ENCODE measurements at regions not wholly inside any gene's neighbourhood (a gene's known extent, or its start where the extent isn't known, plus 50 kb on each side); places are given as distances from the start of the nearest gene placed in this dataset.

DNA sequence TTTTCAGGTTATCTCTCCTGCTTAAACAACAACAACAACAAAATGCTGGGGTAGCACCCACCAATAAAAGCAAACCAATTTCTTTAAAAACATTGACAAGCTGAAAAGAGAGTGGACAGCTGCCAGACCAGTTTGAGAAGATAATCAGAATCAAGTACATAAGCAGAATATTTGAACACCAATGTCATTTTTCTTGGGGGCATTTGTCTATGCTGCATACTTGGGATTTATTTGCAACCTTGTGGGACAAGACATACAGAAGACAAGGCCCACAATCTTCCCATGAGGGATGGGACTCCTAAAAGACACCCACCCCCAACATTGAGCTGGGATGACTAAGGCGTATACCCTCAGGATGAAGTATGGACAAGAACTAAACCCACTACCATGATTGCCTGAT, 62.2 kb upstream of the NXPH2 start:
- H3K36me3 ChIP-seq (ENCODE audit: control insufficient read depth, insufficient read depth, low read length), result no peaks in the 10 kb centered on the region
- TF ChIP-seq, protein P1, sequence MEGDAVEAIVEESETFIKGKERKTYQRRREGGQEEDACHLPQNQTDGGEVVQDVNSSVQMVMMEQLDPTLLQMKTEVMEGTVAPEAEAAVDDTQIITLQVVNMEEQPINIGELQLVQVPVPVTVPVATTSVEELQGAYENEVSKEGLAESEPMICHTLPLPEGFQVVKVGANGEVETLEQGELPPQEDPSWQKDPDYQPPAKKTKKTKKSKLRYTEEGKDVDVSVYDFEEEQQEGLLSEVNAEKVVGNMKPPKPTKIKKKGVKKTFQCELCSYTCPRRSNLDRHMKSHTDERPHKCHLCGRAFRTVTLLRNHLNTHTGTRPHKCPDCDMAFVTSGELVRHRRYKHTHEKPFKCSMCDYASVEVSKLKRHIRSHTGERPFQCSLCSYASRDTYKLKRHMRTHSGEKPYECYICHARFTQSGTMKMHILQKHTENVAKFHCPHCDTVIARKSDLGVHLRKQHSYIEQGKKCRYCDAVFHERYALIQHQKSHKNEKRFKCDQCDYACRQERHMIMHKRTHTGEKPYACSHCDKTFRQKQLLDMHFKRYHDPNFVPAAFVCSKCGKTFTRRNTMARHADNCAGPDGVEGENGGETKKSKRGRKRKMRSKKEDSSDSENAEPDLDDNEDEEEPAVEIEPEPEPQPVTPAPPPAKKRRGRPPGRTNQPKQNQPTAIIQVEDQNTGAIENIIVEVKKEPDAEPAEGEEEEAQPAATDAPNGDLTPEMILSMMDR (IDR thresholded peaks at IDR 0.05; ENCODE audit: insufficient read depth, low read length, severe bottlenecking), result no peak
- DNase-seq (ENCODE audit: low read depth) (no peak), FAIRE-seq (no peak)
- H3K4me3 ChIP-seq (ENCODE audit: low read depth, low read length), result no peak overlapping the region
- H3K27me3 ChIP-seq (ENCODE audit: control insufficient read depth, insufficient read depth, low read length), result no peaks in the 10 kb centered on the region

DNA sequence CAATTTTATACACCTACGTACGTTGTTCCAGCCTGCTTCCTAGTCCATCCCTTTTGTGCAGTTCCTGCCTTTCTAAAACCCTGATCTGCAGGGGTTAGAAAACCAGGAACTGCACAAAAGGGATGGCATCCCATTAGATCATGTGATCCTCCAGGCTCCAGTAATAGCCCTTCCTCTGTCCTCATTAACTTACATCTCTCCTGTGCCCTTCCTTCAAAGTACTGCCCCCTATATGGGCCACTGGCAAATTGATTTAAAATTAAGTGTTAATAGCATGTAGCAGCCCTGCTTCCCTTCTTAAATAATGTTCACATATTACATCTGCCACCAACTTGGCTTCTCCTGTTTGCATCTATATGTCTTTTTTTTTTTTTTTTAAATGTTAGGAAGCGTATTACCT, 61.3 kb upstream of the NXPH2 start:
- no peak for DNase-seq (ENCODE audit: low read depth)
- H3K36me3 ChIP-seq (ENCODE audit: control insufficient read depth, insufficient read depth, low read length), result no peaks in the 10 kb centered on the region
- TF ChIP-seq, protein P1 (IDR thresholded peaks at IDR 0.05; ENCODE audit: insufficient read depth, low read length, severe bottlenecking), result no peak
- no peaks in the 10 kb centered on the region for H3K27me3 ChIP-seq (ENCODE audit: control insufficient read depth, insufficient read depth, low read length)
- FAIRE-seq, result peak; percentile 43
- no peak overlapping the region for H3K4me3 ChIP-seq (ENCODE audit: low read depth, low read length)

DNA sequence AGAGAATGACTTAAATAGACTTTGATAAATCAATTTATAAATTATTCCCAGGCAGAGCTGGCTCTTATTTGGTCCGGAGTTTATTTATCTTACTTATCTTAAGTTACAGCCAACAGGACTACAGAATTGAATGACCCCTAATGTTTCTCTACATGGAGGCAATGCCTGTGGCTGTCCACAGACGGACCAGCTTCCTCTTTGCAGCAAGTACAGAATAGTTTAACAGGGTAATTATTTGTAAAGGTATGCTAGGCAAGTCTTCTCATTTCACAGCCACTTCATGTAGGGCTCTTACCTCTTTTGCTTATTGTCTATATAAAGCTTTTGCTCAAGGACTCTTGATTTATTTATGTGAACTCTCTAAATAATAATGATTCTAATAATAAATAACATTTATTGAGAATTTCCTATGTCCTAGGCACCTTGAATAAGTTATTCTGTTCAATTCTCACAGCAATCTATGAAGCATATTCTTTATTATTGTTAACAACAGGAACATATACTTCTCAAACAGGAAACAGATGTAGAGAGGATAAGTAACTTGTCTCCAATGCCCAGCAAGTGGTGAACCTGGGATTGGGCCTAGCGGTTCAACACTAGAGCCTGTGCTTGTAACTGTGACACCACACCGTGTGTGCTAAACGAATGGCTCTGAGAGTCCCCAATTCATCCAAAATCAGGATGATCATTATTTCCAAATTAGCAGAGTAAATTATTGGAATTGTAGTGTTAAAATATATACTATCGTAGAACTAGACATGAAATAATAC, 58.8 kb upstream of the NXPH2 start:
- FAIRE-seq (no peak), DNase-seq (ENCODE audit: low read depth) (no peak)
- no peaks in the 10 kb centered on the region for H3K36me3 ChIP-seq (ENCODE audit: control insufficient read depth, insufficient read depth, low read length)
- TF ChIP-seq, protein P1 (IDR thresholded peaks at IDR 0.05; ENCODE audit: insufficient read depth, low read length, severe bottlenecking), result no peak
- H3K27me3 ChIP-seq (ENCODE audit: control insufficient read depth, insufficient read depth, low read length), result no peaks in the 10 kb centered on the region
- H3K4me3 ChIP-seq (ENCODE audit: low read depth, low read length), result no peak overlapping the region

DNA sequence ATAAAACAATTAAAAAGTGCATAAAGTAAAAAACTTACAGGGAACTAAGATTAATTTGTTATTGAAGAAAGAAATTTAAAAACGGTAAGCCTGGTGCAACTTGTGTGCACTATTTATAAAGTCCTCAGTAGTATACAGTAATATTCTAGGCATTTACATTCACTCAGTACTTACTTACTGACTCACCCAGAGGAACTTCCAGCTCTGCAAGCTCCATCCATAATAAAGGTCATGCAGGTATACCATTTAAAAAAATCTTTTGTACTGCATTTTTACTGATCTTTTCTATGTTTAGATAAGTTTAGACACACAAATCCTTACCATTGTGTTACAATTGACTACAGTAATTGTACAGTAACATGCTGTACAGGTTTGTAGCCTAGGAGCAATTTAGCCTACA, 51.5 kb upstream of the NXPH2 start:
- TF ChIP-seq, protein P1 (IDR thresholded peaks at IDR 0.05; ENCODE audit: insufficient read depth, low read length, severe bottlenecking), result no peak
- FAIRE-seq (no peak), DNase-seq (ENCODE audit: low read depth) (peak; percentile 54)
- H3K4me3 ChIP-seq (ENCODE audit: low read depth, low read length), result no peak overlapping the region
- no peaks in the 10 kb centered on the region for H3K27me3 ChIP-seq (ENCODE audit: control insufficient read depth, insufficient read depth, low read length)
- H3K36me3 ChIP-seq (ENCODE audit: control insufficient read depth, insufficient read depth, low read length), result no peaks in the 10 kb centered on the region

DNA sequence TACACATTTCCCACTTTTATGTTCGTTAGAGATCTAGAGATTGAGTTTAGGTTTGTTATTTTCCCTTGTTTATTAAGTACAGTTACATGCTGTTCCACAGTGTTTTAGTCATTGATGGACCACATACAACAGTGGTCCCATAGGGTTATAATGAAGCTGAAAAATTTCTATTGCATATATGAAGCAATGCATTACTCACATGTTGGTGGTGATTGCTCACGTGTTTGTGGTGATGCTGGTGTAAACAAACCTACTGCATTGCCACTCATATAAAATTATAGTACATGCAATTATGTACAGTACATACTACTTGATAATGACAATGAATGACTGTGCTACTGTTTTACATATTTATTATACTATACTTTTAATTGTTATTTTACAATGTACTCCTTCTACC, 51.0 kb upstream of the NXPH2 start:
- Histone ChIP-seq H3K4me3 (ENCODE audit: low read depth, low read length) (no peak overlapping the region), H3K36me3 (ENCODE audit: control insufficient read depth, insufficient read depth, low read length) (no peaks in the 10 kb centered on the region), H3K27me3 (ENCODE audit: control insufficient read depth, insufficient read depth, low read length) (no peaks in the 10 kb centered on the region)
- DNase-seq (ENCODE audit: low read depth), result no peak
- FAIRE-seq, result no peak
- TF ChIP-seq, protein P1 (IDR thresholded peaks at IDR 0.05; ENCODE audit: insufficient read depth, low read length, severe bottlenecking), result no peak

DNA sequence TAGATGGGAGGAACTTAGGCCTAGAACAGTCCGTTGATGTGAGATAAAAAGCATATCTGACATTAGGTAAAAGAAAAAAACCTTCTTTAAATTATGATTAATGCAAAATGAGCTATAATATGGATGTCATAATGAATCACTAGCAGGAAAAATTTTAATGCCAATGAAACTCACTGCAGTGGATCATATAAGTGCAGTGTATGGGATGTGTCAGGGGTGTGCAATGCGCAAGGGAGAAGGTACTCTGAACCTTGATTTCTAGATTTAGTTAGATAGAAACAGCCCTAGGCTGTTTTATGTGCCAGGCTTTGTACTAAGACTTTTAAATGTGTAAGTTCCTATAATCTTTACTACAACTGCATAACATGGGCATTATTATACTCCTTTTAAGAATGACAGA, 50.4 kb upstream of the NXPH2 start:
- TF ChIP-seq, protein P1 (IDR thresholded peaks at IDR 0.05; ENCODE audit: insufficient read depth, low read length, severe bottlenecking), result no peak
- no peaks in the 10 kb centered on the region for H3K36me3 ChIP-seq (ENCODE audit: control insufficient read depth, insufficient read depth, low read length)
- H3K27me3 ChIP-seq (ENCODE audit: control insufficient read depth, insufficient read depth, low read length), result no peaks in the 10 kb centered on the region
- DNase-seq (ENCODE audit: low read depth) (peak; percentile 23), FAIRE-seq (no peak)
- H3K4me3 ChIP-seq (ENCODE audit: low read depth, low read length), result no peak overlapping the region
